H9 (cell line): ENCODE measurements at regions not wholly inside any gene's neighbourhood (a gene's known extent, or its start where the extent isn't known, plus 50 kb on each side); places are given as distances from the start of the nearest gene placed in this dataset.

Experiments
- DNase-seq: peaks from one replicate; pipeline ENCODE4 v3.0.0-alpha.2; 2017
- H2AFZ ChIP-seq: one replicate; pipeline ENCODE4 v1.6.1; 2013; ENCODE audit warnings: mild to moderate bottlenecking, low read length, control low read depth, moderate library complexity
- H2AK5ac ChIP-seq: 2 replicates; pipeline ENCODE4 v1.6.1; 2013; ENCODE audit warnings: low read length, control low read depth, mixed read lengths; ENCODE audit not compliant: insufficient read length
- H2BK120ac ChIP-seq: one replicate; pipeline ENCODE4 v1.6.1; 2013; ENCODE audit warnings: low read depth, mild to moderate bottlenecking, low read length, control low read depth, inconsistent platforms; ENCODE audit not compliant: poor library complexity, severe bottlenecking
- H2BK12ac ChIP-seq: 2 replicates; pipeline ENCODE4 v1.6.1; 2013; ENCODE audit warnings: low read length, control low read depth, mixed read lengths, low read depth; ENCODE audit not compliant: insufficient read length
- H2BK15ac ChIP-seq: 2 replicates; pipeline ENCODE4 v1.6.1; 2013; ENCODE audit warnings: low read depth, low read length, control low read depth
- H2BK20ac ChIP-seq: one replicate; pipeline ENCODE4 v1.6.1; 2013; ENCODE audit warnings: low read depth, mild to moderate bottlenecking, low read length, control low read depth, inconsistent platforms; ENCODE audit not compliant: poor library complexity, severe bottlenecking
- H2BK5ac ChIP-seq: 2 replicates; pipeline ENCODE4 v1.6.1; 2013; ENCODE audit warnings: low read length, control low read depth, mixed read lengths; ENCODE audit not compliant: insufficient read length
- H3K14ac ChIP-seq: 2 replicates; pipeline ENCODE4 v1.6.1; 2013; ENCODE audit warnings: low read length, control low read depth; ENCODE audit not compliant: insufficient read depth
- H3K18ac ChIP-seq: 2 replicates; pipeline ENCODE4 v1.6.1; 2013; ENCODE audit warnings: low read depth, mild to moderate bottlenecking, mixed read lengths, low read length, control low read depth; ENCODE audit not compliant: insufficient read length
- H3K23ac ChIP-seq: 2 replicates; pipeline ENCODE4 v1.6.1; 2013; ENCODE audit warnings: low read length, control low read depth, mixed read lengths, low read depth; ENCODE audit not compliant: insufficient read length
- H3K23me2 ChIP-seq: 2 replicates; pipeline ENCODE4 v1.6.1; 2013; ENCODE audit warnings: low read depth, mild to moderate bottlenecking, mixed read lengths, low read length, control low read depth; ENCODE audit not compliant: insufficient read length, poor library complexity, severe bottlenecking
- H3K27ac ChIP-seq: 2 replicates; pipeline ENCODE4 v1.5.1; 2013; ENCODE audit warnings: low read length, control low read depth, mixed read lengths, low read depth; ENCODE audit not compliant: insufficient read length
- H3K27me3 ChIP-seq: 2 replicates; pipeline ENCODE4 v1.6.1; 2013; ENCODE audit warnings: low read length, control low read depth, inconsistent platforms; ENCODE audit not compliant: insufficient read depth
- H3K4ac ChIP-seq: 2 replicates; pipeline ENCODE4 v1.6.1; 2013; ENCODE audit warnings: low read depth, mild to moderate bottlenecking, control low read depth, inconsistent platforms, low read length, moderate library complexity
- H3K4me1 ChIP-seq: 2 replicates; pipeline ENCODE4 v1.6.1; 2013; ENCODE audit warnings: low read length, control low read depth, inconsistent platforms; ENCODE audit not compliant: insufficient read depth
- H3K4me2 ChIP-seq: 2 replicates; pipeline ENCODE4 v1.6.1; 2013; ENCODE audit warnings: low read length, control low read depth, mixed read lengths; ENCODE audit not compliant: insufficient read length, insufficient read depth
- H3K56ac ChIP-seq: 2 replicates; pipeline ENCODE4 v1.6.1; 2013; ENCODE audit warnings: low read depth, mild to moderate bottlenecking, mixed read lengths, low read length, control low read depth; ENCODE audit not compliant: insufficient read length
- H3K79me1 ChIP-seq: 2 replicates; pipeline ENCODE4 v1.6.1; 2013; ENCODE audit warnings: low read depth, mild to moderate bottlenecking, moderate library complexity, low read length, control low read depth, inconsistent platforms; ENCODE audit not compliant: insufficient read depth, poor library complexity, severe bottlenecking
- H3K79me2 ChIP-seq: 2 replicates; pipeline ENCODE4 v1.6.1; 2013; ENCODE audit warnings: low read length, control low read depth, inconsistent platforms; ENCODE audit not compliant: insufficient read depth
- H3K9ac ChIP-seq: 2 replicates; pipeline ENCODE4 v1.6.1; 2013; ENCODE audit warnings: low read length, control low read depth, mixed read lengths; ENCODE audit not compliant: insufficient read length; ENCODE audit errors: extremely low read depth
- H3K9me3 ChIP-seq: one replicate; pipeline ENCODE4 v1.6.1; 2013; ENCODE audit warnings: low read depth, low read length, inconsistent platforms; ENCODE audit not compliant: control insufficient read depth
- H3T11ph ChIP-seq: one replicate; pipeline ENCODE4 v1.6.1; 2013; ENCODE audit warnings: mild to moderate bottlenecking, low read length, control low read depth, inconsistent platforms
- H4K20me1 ChIP-seq: one replicate; pipeline ENCODE4 v1.6.1; 2013; ENCODE audit not compliant: control insufficient read depth, insufficient read length, insufficient read depth
- H4K5ac ChIP-seq: 2 replicates; pipeline ENCODE4 v1.6.1; 2013; ENCODE audit warnings: low read depth, mild to moderate bottlenecking, mixed read lengths, low read length, control low read depth; ENCODE audit not compliant: insufficient read length
- H4K8ac ChIP-seq: replicated peaks from 2 replicates; pipeline ENCODE4 v1.6.1; 2013; ENCODE audit warnings: low read length, control low read depth, mixed read lengths, low read depth; ENCODE audit not compliant: insufficient read length
- H4K91ac ChIP-seq: 2 replicates; pipeline ENCODE4 v1.6.1; 2013; ENCODE audit warnings: low read depth, mild to moderate bottlenecking, moderate library complexity, mixed read lengths, low read length, control low read depth; ENCODE audit not compliant: insufficient read length
- H3K27ac Mint-ChIP-seq, 3 experiments: 2 replicates in 2 of 3; 3 replicates in 1 of 3; pipeline ENCODE4 v1.8.0; 2020 to 2021; ENCODE audit warnings: mixed read lengths in 3 of 3, mild to moderate bottlenecking in 1 of 3, moderate library complexity in 1 of 3
- H3K27me3 Mint-ChIP-seq: 2 replicates; pipeline ENCODE4 v1.8.0; 2021; ENCODE audit warnings: low read depth, mild to moderate bottlenecking, moderate library complexity, mixed read lengths
- H3K36me3 Mint-ChIP-seq, 3 experiments: 2 replicates in 2 of 3; 3 replicates in 1 of 3; pipeline ENCODE4 v1.8.0; 2020 to 2021; ENCODE audit warnings: low read depth in 3 of 3, mixed read lengths in 3 of 3; ENCODE audit not compliant: insufficient read depth in 1 of 3
- H3K4me1 Mint-ChIP-seq, 2 experiments: 2 replicates each; pipeline ENCODE4 v1.8.0; 2020; ENCODE audit warnings: mixed read lengths in 2 of 2
- H3K4me3 Mint-ChIP-seq, 2 experiments: 2 replicates in 1 of 2; 3 replicates in 1 of 2; pipeline ENCODE4 v1.8.0; 2020 to 2021; ENCODE audit warnings: mild to moderate bottlenecking in 2 of 2, mixed read lengths in 2 of 2, moderate library complexity in 1 of 2
- H3K9me3 Mint-ChIP-seq, 2 experiments: 2 replicates in 1 of 2; 3 replicates in 1 of 2; pipeline ENCODE4 v1.8.0; 2020; ENCODE audit warnings: mild to moderate bottlenecking in 2 of 2, mixed read lengths in 2 of 2, moderate library complexity in 1 of 2
- WGBS: extraction: QIAGEN DNeasy Blood & Tissue Kit; methylation state at CpG from one replicate; pipeline ENCODE4 v1.1.7; 2013; ENCODE audit warnings: missing lambda C conversion rate, low lambda C conversion rate, mixed read lengths; ENCODE audit not compliant: insufficient read length; ENCODE audit errors: extremely low coverage; 5-methylcytosine and 5-hydroxymethylcytosine counted together
- TF ChIP-seq, protein P1 (sequence below): fragments of 200-600 bp; sonication (generic); conservative IDR thresholded peaks from 3 replicates; pipeline ENCODE4 v1.8.0; 2021; ENCODE audit warnings: antibody characterized with exemption, mild to moderate bottlenecking

DNA sequence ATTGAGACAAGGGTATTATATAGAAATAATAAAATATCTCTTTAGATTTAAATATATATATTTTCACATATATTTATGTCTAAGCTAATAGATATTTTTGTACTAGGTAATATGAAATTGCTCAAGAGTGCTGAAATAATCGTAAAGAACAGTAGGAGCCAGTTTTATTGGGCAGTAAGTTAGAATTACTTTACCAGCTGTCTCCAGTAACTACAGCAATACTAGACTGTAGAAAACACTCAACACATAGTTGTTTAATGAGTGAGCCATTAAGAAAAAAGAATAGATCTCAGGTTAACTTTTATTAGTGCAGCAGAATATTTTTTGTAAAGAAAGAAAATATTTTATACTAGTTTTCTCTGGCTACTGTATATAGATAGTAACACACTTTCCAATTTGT, 715.2 kb downstream of the TRIML1 start:
- Histone ChIP-seq H3K27ac (no peak overlapping the region), H3K4ac (no peak overlapping the region), H3K4me2 (no peak overlapping the region), H4K5ac (no peak overlapping the region), H2AK5ac (no peak overlapping the region), H2BK5ac (no peak overlapping the region), H4K91ac (no peak overlapping the region), H2BK15ac (no peak overlapping the region), H3K23me2 (no peaks in the 10 kb centered on the region), H3K4me1 (no peaks in the 10 kb centered on the region), H2BK20ac (no peak overlapping the region), H2BK120ac (no peak overlapping the region), H3K9me3 (peaks cover 7% of the 10 kb centered on the region), H2BK12ac (no peak overlapping the region), H4K20me1 (no peaks in the 10 kb centered on the region), H3K23ac (no peak overlapping the region), H3K79me1 (no peaks in the 10 kb centered on the region), H3K79me2 (no peaks in the 10 kb centered on the region), H3K56ac (no peak overlapping the region), H3K14ac (no peak overlapping the region), H3K18ac (no peak overlapping the region), H4K8ac (no peak overlapping the region), H3T11ph (no peak overlapping the region), H2AFZ (no peak overlapping the region), H3K27me3 (no peaks in the 10 kb centered on the region), H3K9ac (no peak overlapping the region)
- no peaks in the 10 kb centered on the region for H3K4me1 Mint-ChIP-seq
- no CpG with 5 or more reads among the region's 1 CpG for WGBS
- H3K27me3 Mint-ChIP-seq: no peaks in the 10 kb centered on the region
- no peak for DNase-seq
- H3K4me3 Mint-ChIP-seq: no peak overlapping the region
- H3K36me3 Mint-ChIP-seq: peaks cover 14 to 33% (median 23%) of the 10 kb centered on the region in 3 experiments
- H3K27ac Mint-ChIP-seq: no peak overlapping the region
- H3K9me3 Mint-ChIP-seq: peaks cover 30 to 35% of the 10 kb centered on the region in 2 experiments
- TF ChIP-seq, protein P1, sequence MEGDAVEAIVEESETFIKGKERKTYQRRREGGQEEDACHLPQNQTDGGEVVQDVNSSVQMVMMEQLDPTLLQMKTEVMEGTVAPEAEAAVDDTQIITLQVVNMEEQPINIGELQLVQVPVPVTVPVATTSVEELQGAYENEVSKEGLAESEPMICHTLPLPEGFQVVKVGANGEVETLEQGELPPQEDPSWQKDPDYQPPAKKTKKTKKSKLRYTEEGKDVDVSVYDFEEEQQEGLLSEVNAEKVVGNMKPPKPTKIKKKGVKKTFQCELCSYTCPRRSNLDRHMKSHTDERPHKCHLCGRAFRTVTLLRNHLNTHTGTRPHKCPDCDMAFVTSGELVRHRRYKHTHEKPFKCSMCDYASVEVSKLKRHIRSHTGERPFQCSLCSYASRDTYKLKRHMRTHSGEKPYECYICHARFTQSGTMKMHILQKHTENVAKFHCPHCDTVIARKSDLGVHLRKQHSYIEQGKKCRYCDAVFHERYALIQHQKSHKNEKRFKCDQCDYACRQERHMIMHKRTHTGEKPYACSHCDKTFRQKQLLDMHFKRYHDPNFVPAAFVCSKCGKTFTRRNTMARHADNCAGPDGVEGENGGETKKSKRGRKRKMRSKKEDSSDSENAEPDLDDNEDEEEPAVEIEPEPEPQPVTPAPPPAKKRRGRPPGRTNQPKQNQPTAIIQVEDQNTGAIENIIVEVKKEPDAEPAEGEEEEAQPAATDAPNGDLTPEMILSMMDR: no peak
